CD4-positive, CD25-positive, alpha-beta regulatory T cell (primary cell): ENCODE measurements at regions not wholly inside any gene's neighbourhood (a gene's known extent, or its start where the extent isn't known, plus 50 kb on each side); places are given as distances from the start of the nearest gene placed in this dataset.

ENCODE experiments used
- ATAC-seq, 2 donors: fragments of 150-1000 bp; cut with Tn5 transposase; one replicate each; pipeline ENCODE4 v1.10.0; 2021; ENCODE audit warnings: low read depth in 2 of 2, moderate number of reproducible peaks in 2 of 2, moderate library complexity in 1 of 2
- DNase-seq, 3 donors: peaks; one replicate each; pipeline versions ENCODE4 v3.0.0 to v3.0.0-alpha.2; 2012 to 2022; ENCODE audit warnings: mixed read lengths in 1 of 3
- H3K27ac ChIP-seq: one replicate; pipeline ENCODE4 v1.7.0; 2013; ENCODE audit warnings: mild to moderate bottlenecking, low read length; ENCODE audit not compliant: insufficient read depth, poor library complexity, severe bottlenecking
- H3K27me3 ChIP-seq: one replicate; pipeline ENCODE4 v1.7.0; 2013; ENCODE audit warnings: low read length; ENCODE audit not compliant: control insufficient read depth, insufficient read depth
- H3K36me3 ChIP-seq: one replicate; pipeline ENCODE4 v1.7.0; 2013; ENCODE audit warnings: mild to moderate bottlenecking, low read length, moderate library complexity; ENCODE audit not compliant: control insufficient read depth, insufficient read depth
- H3K4me1 ChIP-seq: 2 replicates; pipeline ENCODE4 v1.7.0; 2013; ENCODE audit warnings: mild to moderate bottlenecking, low read length; ENCODE audit not compliant: insufficient read depth, control insufficient read depth, poor library complexity, severe bottlenecking
- H3K4me3 ChIP-seq: one replicate; pipeline ENCODE4 v1.7.0; 2013; ENCODE audit warnings: low read depth, mild to moderate bottlenecking, low read length, moderate library complexity
- H3K9me3 ChIP-seq, 2 experiments: 1 replicate in 1 of 2; 2 replicates in 1 of 2; pipeline ENCODE4 v1.7.0; 2013; ENCODE audit warnings: low read length in 2 of 2, mild to moderate bottlenecking in 1 of 2, moderate library complexity in 1 of 2; ENCODE audit not compliant: control insufficient read depth in 2 of 2
- H3K27ac Mint-ChIP-seq, 3 donors: one replicate each; pipeline ENCODE4 v1.8.0; 2020 to 2022; ENCODE audit warnings: mild to moderate bottlenecking in 3 of 3, mixed read lengths in 3 of 3, moderate library complexity in 2 of 3
- H3K27me3 Mint-ChIP-seq: one replicate; pipeline ENCODE4 v1.8.0; 2022; ENCODE audit warnings: mild to moderate bottlenecking, mixed read lengths
- H3K36me3 Mint-ChIP-seq: one replicate; pipeline ENCODE4 v1.8.0; 2020; ENCODE audit warnings: mixed read lengths
- H3K4me1 Mint-ChIP-seq, 4 donors: one replicate each; pipeline ENCODE4 v1.8.0; 2020 to 2022; ENCODE audit warnings: mixed read lengths in 4 of 4, mild to moderate bottlenecking in 1 of 4
- H3K4me3 Mint-ChIP-seq, 4 donors: one replicate each; pipeline ENCODE4 v1.8.0; 2020 to 2022; ENCODE audit warnings: mild to moderate bottlenecking in 4 of 4, mixed read lengths in 4 of 4, moderate library complexity in 3 of 4
- H3K9me3 Mint-ChIP-seq, 7 donors: one replicate each; pipeline ENCODE4 v1.8.0; 2020 to 2022; ENCODE audit warnings: mixed read lengths in 7 of 7, mild to moderate bottlenecking in 3 of 7, moderate library complexity in 2 of 7

DNA sequence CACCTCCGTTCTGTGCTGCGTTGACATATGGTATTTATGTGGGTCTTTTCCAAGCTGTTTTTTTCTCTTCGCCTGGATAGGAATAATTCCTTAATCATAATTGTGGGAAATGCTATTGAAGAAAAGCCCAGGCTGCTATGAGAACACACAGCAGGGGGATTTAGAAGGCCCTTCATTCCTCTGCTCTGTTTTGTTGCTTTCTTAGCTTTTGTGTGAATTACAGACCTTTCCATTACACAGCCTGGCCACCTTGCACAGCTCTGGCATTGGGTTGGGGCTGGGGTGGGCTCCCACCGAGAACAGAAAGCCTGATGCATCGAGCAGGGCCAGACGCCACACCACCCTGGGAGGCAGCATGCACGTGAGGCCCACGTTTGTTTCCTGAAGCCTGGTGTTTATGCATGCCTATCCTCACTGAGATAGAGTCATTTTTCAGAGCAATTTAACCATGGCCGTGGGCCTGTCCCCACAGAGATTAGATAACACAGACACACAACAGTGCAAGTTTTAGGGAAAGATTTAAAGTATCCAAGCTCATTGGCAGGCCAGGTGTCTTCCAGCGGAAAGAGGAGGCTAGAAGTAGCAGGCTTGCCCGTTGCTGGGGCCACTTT, 287.6 kb upstream of the PWP1 start:
- H3K4me3 Mint-ChIP-seq, result no peak overlapping the region
- ATAC-seq, result no peak
- H3K27me3 Mint-ChIP-seq, result no peaks in the 10 kb centered on the region
- peaks cover 3% of the 10 kb centered on the region for H3K4me1 ChIP-seq
- H3K27me3 ChIP-seq, result no peaks in the 10 kb centered on the region
- H3K27ac ChIP-seq, result no peak overlapping the region
- H3K4me1 Mint-ChIP-seq, result peaks cover 0 to 59% (median 20%) of the 10 kb centered on the region in 4 donors
- H3K4me3 ChIP-seq, result no peak overlapping the region
- no peaks in the 10 kb centered on the region for H3K36me3 Mint-ChIP-seq
- no peaks in the 10 kb centered on the region for H3K9me3 ChIP-seq
- no peak for DNase-seq
- no peaks in the 10 kb centered on the region for H3K9me3 Mint-ChIP-seq
- H3K36me3 ChIP-seq, result no peaks in the 10 kb centered on the region
- H3K27ac Mint-ChIP-seq, result peak overlapping the region in 1 of 3 donors; percentile 28

- H3K36me3 Mint-ChIP-seq, result no peaks in the 10 kb centered on the region
- Histone ChIP-seq H3K27me3 (no peaks in the 10 kb centered on the region), H3K9me3 (no peaks in the 10 kb centered on the region), H3K27ac (no peak overlapping the region), H3K4me1 (no peaks in the 10 kb centered on the region), H3K4me3 (no peak overlapping the region), H3K36me3 (no peaks in the 10 kb centered on the region)
- DNase-seq, result no peak
- no peaks in the 10 kb centered on the region for H3K27me3 Mint-ChIP-seq
- H3K9me3 Mint-ChIP-seq, result no peaks in the 10 kb centered on the region
- H3K4me1 Mint-ChIP-seq, result peaks cover 0 to 49% (median 15%) of the 10 kb centered on the region in 4 donors
- H3K4me3 Mint-ChIP-seq, result no peak overlapping the region
- no peak for ATAC-seq
- H3K27ac Mint-ChIP-seq, result no peak overlapping the region
Observed at GRCh38 chr12:107399046-107399445, 286.6 kb upstream of the PWP1 start.

GRCh38 chr12:107400686-107401447, 284.7 kb upstream of the PWP1 start:
- Mint-ChIP-seq H3K4me1 (peaks cover 0 to 35% (median 11%) of the 10 kb centered on the region in 4 donors), H3K27ac (peak overlapping the region in 2 of 3 donors; percentile 32 to 33), H3K4me3 (no peak overlapping the region), H3K27me3 (no peaks in the 10 kb centered on the region), H3K36me3 (no peaks in the 10 kb centered on the region), H3K9me3 (no peaks in the 10 kb centered on the region)
- ATAC-seq, result no peak
- no peak overlapping the region for H3K4me3 ChIP-seq
- no peaks in the 10 kb centered on the region for H3K36me3 ChIP-seq
- no peaks in the 10 kb centered on the region for H3K9me3 ChIP-seq
- no peaks in the 10 kb centered on the region for H3K27me3 ChIP-seq
- no peaks in the 10 kb centered on the region for H3K4me1 ChIP-seq
- H3K27ac ChIP-seq, result no peak overlapping the region
- DNase-seq, result no peak

DNA sequence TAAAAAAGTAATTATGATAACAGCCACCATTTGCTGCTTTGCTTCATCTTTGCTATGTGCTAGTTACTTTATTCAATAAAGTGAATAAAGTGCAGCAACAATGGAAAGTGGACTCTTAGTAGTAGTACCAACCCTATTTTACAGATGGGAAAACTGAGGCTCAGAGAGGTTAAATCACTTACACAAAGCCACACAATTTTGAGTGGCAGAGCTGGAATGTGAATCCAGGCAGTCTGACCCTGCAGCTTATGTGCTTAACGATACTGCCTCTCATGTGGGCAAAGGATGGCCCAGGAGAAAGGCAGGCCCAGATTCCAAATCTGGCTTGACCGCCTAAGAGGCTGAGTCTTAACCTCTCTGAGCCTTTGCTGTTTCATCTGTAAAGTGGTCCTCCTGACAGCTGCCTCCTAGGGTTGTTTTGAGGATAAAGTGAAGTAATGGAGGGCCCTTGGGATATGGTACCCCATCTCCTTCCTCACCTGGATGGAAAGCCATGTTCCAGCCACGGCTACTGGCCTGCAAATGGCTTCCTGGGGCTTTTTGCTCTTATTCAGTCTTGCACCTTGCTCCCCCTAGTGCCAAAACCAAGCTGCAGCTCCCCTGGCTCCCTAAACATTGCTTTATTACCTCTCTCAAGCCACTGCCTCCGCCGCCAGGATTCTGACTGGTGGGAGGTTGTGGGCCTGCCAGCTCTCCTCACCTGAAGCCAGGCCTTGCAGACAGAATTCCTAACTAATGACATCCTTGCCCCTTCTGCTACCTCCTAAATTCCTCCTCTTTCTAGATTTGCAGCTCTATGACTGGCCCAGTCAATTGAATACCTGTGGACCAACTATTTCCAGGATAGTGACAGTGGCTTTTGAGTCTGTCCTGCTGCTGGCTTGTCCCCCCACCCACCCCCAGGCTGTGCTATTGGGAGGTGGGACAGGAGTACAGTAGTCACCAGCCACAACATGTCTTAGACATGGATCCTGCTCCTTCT, 283.3 kb upstream of the PWP1 start:
- DNase-seq (peak; percentile 21 to 77 (median 55)), ATAC-seq (peak; percentile 67 to 72)
- H3K27me3 ChIP-seq, result no peaks in the 10 kb centered on the region
- peaks cover 0 to 25% (median 10%) of the 10 kb centered on the region in 4 donors for H3K4me1 Mint-ChIP-seq
- H3K27me3 Mint-ChIP-seq, result no peaks in the 10 kb centered on the region
- no peaks in the 10 kb centered on the region for H3K36me3 ChIP-seq
- H3K27ac ChIP-seq, result no peak overlapping the region
- no peaks in the 10 kb centered on the region for H3K9me3 ChIP-seq
- H3K4me3 Mint-ChIP-seq, result no peak overlapping the region
- H3K4me3 ChIP-seq, result no peak overlapping the region
- peak overlapping the region in 2 of 3 donors; percentile 12 to 70 for H3K27ac Mint-ChIP-seq
- H3K4me1 ChIP-seq, result no peaks in the 10 kb centered on the region
- no peaks in the 10 kb centered on the region for H3K9me3 Mint-ChIP-seq
- H3K36me3 Mint-ChIP-seq, result peaks cover 4% of the 10 kb centered on the region

DNA sequence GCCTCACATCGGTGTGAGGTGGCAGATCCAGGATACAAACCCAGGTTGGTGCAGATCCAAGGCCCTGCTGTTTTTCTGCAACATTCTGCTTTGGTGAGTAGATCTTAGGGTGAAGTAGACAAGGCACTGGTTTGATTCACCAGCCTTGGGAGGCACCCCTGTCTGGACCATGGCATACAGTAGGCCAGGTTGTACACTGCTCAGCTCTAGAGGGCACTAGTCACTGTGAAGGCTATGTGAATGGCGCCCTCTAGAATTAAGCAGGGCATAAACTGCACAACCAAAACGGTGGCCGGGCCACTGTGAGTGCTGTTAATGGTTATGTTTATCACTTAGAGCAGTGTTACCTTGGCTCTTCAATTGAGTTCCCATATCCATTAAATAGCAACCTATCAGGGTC, 280.6 kb upstream of the PWP1 start:
- H3K9me3 ChIP-seq, result no peaks in the 10 kb centered on the region
- no peak overlapping the region for H3K27ac Mint-ChIP-seq
- no peaks in the 10 kb centered on the region for H3K4me1 ChIP-seq
- H3K9me3 Mint-ChIP-seq, result no peaks in the 10 kb centered on the region
- ATAC-seq, result peak; percentile 52 to 56
- no peaks in the 10 kb centered on the region for H3K27me3 ChIP-seq
- H3K27me3 Mint-ChIP-seq, result no peaks in the 10 kb centered on the region
- peaks cover 0 to 12% (median 5%) of the 10 kb centered on the region in 4 donors for H3K4me1 Mint-ChIP-seq
- peak in 1 of 3 donors; percentile 76 for DNase-seq
- no peak overlapping the region for H3K4me3 Mint-ChIP-seq
- peaks cover 10% of the 10 kb centered on the region for H3K36me3 Mint-ChIP-seq
- no peak overlapping the region for H3K4me3 ChIP-seq
- H3K36me3 ChIP-seq, result no peaks in the 10 kb centered on the region
- no peak overlapping the region for H3K27ac ChIP-seq

GRCh38 chr12:107405436-107405835, 280.2 kb upstream of the PWP1 start:
- H3K27me3 ChIP-seq, result no peaks in the 10 kb centered on the region
- Mint-ChIP-seq H3K4me1 (peaks cover 0 to 13% (median 5%) of the 10 kb centered on the region in 4 donors), H3K27ac (no peak overlapping the region), H3K36me3 (peaks cover 10% of the 10 kb centered on the region), H3K9me3 (no peaks in the 10 kb centered on the region), H3K27me3 (no peaks in the 10 kb centered on the region), H3K4me3 (no peak overlapping the region)
- DNase-seq (no peak), ATAC-seq (no peak)
- no peak overlapping the region for H3K27ac ChIP-seq
- H3K4me3 ChIP-seq, result no peak overlapping the region
- no peaks in the 10 kb centered on the region for H3K9me3 ChIP-seq
- H3K4me1 ChIP-seq, result no peaks in the 10 kb centered on the region
- no peaks in the 10 kb centered on the region for H3K36me3 ChIP-seq

DNA sequence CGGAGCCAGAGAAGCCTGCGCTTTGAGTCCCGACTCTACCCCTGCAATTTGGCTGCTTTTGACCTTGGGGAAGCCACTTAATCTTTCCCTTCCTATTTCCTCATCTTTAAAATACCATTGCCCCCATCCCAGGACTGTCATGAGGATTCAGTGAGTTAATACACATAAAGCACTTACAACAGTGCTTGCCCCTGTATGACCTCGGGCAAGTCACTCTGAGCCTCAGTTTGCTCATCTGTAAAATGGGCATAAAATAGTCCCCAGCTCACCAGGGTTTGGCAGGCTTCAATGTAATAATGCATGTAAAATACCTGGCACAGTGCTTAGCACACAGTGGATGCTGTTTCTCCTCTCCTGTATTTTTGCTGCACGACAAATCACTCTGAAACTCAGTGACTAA, 278.7 kb upstream of the PWP1 start:
- Mint-ChIP-seq H3K4me3 (no peak overlapping the region), H3K4me1 (peaks cover 0 to 16% (median 2%) of the 10 kb centered on the region in 4 donors), H3K27ac (peak overlapping the region in 1 of 3 donors; percentile 20), H3K9me3 (no peaks in the 10 kb centered on the region), H3K27me3 (no peaks in the 10 kb centered on the region), H3K36me3 (peaks cover 10% of the 10 kb centered on the region)
- Histone ChIP-seq H3K27me3 (no peaks in the 10 kb centered on the region), H3K4me3 (no peak overlapping the region), H3K9me3 (no peaks in the 10 kb centered on the region), H3K27ac (no peak overlapping the region), H3K4me1 (no peaks in the 10 kb centered on the region), H3K36me3 (no peaks in the 10 kb centered on the region)
- DNase-seq (no peak), ATAC-seq (no peak)
